ENCODE measurements at regions not wholly inside any gene's neighbourhood (a gene's known extent, or its start where the extent isn't known, plus 50 kb on each side); places are given as distances from the start of the nearest gene placed in this dataset.
A peak's percentile ranks its signal among the peaks of the same experiment; 100 is the strongest.

- H3K9me3 ChIP-seq: no peaks in the 10 kb centered on the region
- peak overlapping the region; percentile 37 for H3K27ac ChIP-seq
- no peaks in the 10 kb centered on the region for H3K36me3 ChIP-seq
- TF ChIP-seq POLR2A (IDR thresholded peaks at IDR 0.05) (no peak), POLR2AphosphoS5 (IDR thresholded peaks at IDR 0.05; ENCODE audit: insufficient read depth in 1 of 2, low read depth in 1 of 2) (no peak), CTCF (IDR thresholded peaks at IDR 0.05) (no peak)
- peaks cover 10% of the 10 kb centered on the region for H3K4me1 ChIP-seq
- no peak for DNase-seq (ENCODE audit: extremely low spot score in 2 of 2)
- intact Hi-C loops (cut with DNase I): no loop called here
- no peak overlapping the region for H3K4me3 ChIP-seq
- H3K27me3 ChIP-seq: no peaks in the 10 kb centered on the region
Measured at GRCh38 chr10:44650691-44651661, 260.2 kb upstream of the TMEM72 start.

- Histone ChIP-seq H3K4me1 (peaks cover 10% of the 10 kb centered on the region), H3K27ac (peak overlapping the region; percentile 37), H3K36me3 (no peaks in the 10 kb centered on the region), H3K9me3 (no peaks in the 10 kb centered on the region), H3K27me3 (no peaks in the 10 kb centered on the region), H3K4me3 (no peak overlapping the region)
- intact Hi-C loops (cut with DNase I): no loop called here
- DNase-seq (ENCODE audit: extremely low spot score in 2 of 2): no peak
- TF ChIP-seq CTCF (IDR thresholded peaks at IDR 0.05) (no peak), POLR2AphosphoS5 (IDR thresholded peaks at IDR 0.05; ENCODE audit: insufficient read depth in 1 of 2, low read depth in 1 of 2) (no peak)
Measured at GRCh38 chr10:44651834-44652233, 259.3 kb upstream of the TMEM72 start.

GRCh38 chr10:44659320-44659719 is 251.8 kb upstream of the TMEM72 start:
- Histone ChIP-seq H3K27me3 (no peaks in the 10 kb centered on the region), H3K4me1 (peaks cover 17% of the 10 kb centered on the region), H3K27ac (peak overlapping the region; percentile 5), H3K36me3 (no peaks in the 10 kb centered on the region), H3K9me3 (no peaks in the 10 kb centered on the region), H3K4me3 (no peak overlapping the region)
- TF ChIP-seq POLR2AphosphoS5 (IDR thresholded peaks at IDR 0.05; ENCODE audit: insufficient read depth in 1 of 2, low read depth in 1 of 2) (no peak), CTCF (IDR thresholded peaks at IDR 0.05) (no peak), POLR2A (IDR thresholded peaks at IDR 0.05) (no peak)
- DNase-seq (ENCODE audit: extremely low spot score in 2 of 2): no peak
- intact Hi-C loops (cut with DNase I): no loop called here

GRCh38 chr10:44660271-44660670 is 250.9 kb upstream of the TMEM72 start:
- Histone ChIP-seq H3K27ac (no peak overlapping the region), H3K36me3 (no peaks in the 10 kb centered on the region), H3K9me3 (no peaks in the 10 kb centered on the region), H3K4me3 (no peak overlapping the region), H3K27me3 (no peaks in the 10 kb centered on the region), H3K4me1 (peaks cover 17% of the 10 kb centered on the region)
- DNase-seq (ENCODE audit: extremely low spot score in 2 of 2): no peak
- TF ChIP-seq POLR2AphosphoS5 (IDR thresholded peaks at IDR 0.05; ENCODE audit: insufficient read depth in 1 of 2, low read depth in 1 of 2) (no peak), POLR2A (IDR thresholded peaks at IDR 0.05) (no peak)
- intact Hi-C loops (cut with DNase I): no loop called here

GRCh38 chr10:44662051-44662450 is 249.1 kb upstream of the TMEM72 start:
- H3K9me3 ChIP-seq: no peaks in the 10 kb centered on the region
- DNase-seq (ENCODE audit: extremely low spot score in 2 of 2): no peak
- no peaks in the 10 kb centered on the region for H3K27me3 ChIP-seq
- no peak overlapping the region for H3K4me3 ChIP-seq
- H3K4me1 ChIP-seq: peaks cover 17% of the 10 kb centered on the region
- peak overlapping the region; percentile 12 for H3K27ac ChIP-seq
- no peaks in the 10 kb centered on the region for H3K36me3 ChIP-seq
- no peak for TF ChIP-seq POLR2AphosphoS5 (IDR thresholded peaks at IDR 0.05; ENCODE audit: insufficient read depth in 1 of 2, low read depth in 1 of 2)
- intact Hi-C loops (cut with DNase I): no loop called here

GRCh38 chr10:44668336-44668735 is 242.8 kb upstream of the TMEM72 start:
- Histone ChIP-seq H3K4me1 (no peaks in the 10 kb centered on the region), H3K27me3 (no peaks in the 10 kb centered on the region), H3K4me3 (no peak overlapping the region), H3K36me3 (no peaks in the 10 kb centered on the region), H3K9me3 (no peaks in the 10 kb centered on the region), H3K27ac (no peak overlapping the region)
- no peak for DNase-seq (ENCODE audit: extremely low spot score in 2 of 2)
- intact Hi-C loops (cut with DNase I): no loop called here
- TF ChIP-seq POLR2AphosphoS5 (IDR thresholded peaks at IDR 0.05; ENCODE audit: insufficient read depth in 1 of 2, low read depth in 1 of 2) (no peak), POLR2A (IDR thresholded peaks at IDR 0.05) (no peak), CTCF (IDR thresholded peaks at IDR 0.05) (no peak)

Measured in vagina (tissue), 2 donors.